Peyer's patch (tissue), 4 donors: ENCODE measurements at regions not wholly inside any gene's neighbourhood (a gene's known extent, or its start where the extent isn't known, plus 50 kb on each side); places are given as distances from the start of the nearest gene placed in this dataset.

Experiments used
- DNase-seq, 3 donors: peaks; one replicate each; pipeline ENCODE4 v3.0.0-alpha.2; 2017 to 2019
- H3K27ac ChIP-seq, 4 donors: fragments of 200-600 bp; sonication (generic); one replicate each; pipeline ENCODE4 v1.5.1; 2016 to 2019
- H3K27me3 ChIP-seq, 2 donors: fragments of 200-600 bp; sonication (generic); one replicate each; pipeline ENCODE4 v1.5.1; 2019
- H3K36me3 ChIP-seq, 3 donors: fragments of 200-600 bp; sonication (generic); one replicate each; pipeline ENCODE4 v1.5.1; 2016 to 2019
- H3K4me1 ChIP-seq, 4 donors: fragments of 200-600 bp; sonication (generic); one replicate each; pipeline ENCODE4 v1.5.1; 2016 to 2019
- H3K4me3 ChIP-seq, 4 donors: fragments of 200-600 bp; sonication (generic); 1 replicate in 3 of 4; 2 replicates in 1 of 4; pipeline ENCODE4 v1.5.1; 2016 to 2019; ENCODE audit warnings: mild to moderate bottlenecking in 1 of 4
- H3K9me3 ChIP-seq, 4 donors: fragments of 200-600 bp; sonication (generic); one replicate each; pipeline ENCODE4 v1.5.1; 2016 to 2019; ENCODE audit warnings: mild to moderate bottlenecking in 1 of 4
- POLR2A ChIP-seq, 2 donors: fragments of 450-650 bp; IDR thresholded peaks; one replicate each; pipeline ENCODE4 v1.5.1; 2017; ENCODE audit warnings: antibody characterized with exemption in 2 of 2, mild to moderate bottlenecking in 2 of 2, moderate library complexity in 2 of 2
- TF ChIP-seq, protein P1 (sequence below), 6 experiments: fragments of 450-650 bp in 4 of 6; fragments of 200-600 bp in 2 of 6; sonication (generic) in 1 of 6; IDR thresholded peaks; one replicate each; pipeline ENCODE4 v1.5.1; 2017 to 2019; ENCODE audit warnings: antibody characterized with exemption in 6 of 6, mild to moderate bottlenecking in 3 of 6, moderate library complexity in 1 of 6

GRCh38 chr10:120650705-120651399, 193.8 kb downstream of the PLPP4 start:
- Histone ChIP-seq H3K27me3 (no peaks in the 10 kb centered on the region), H3K4me3 (no peak overlapping the region), H3K4me1 (no peaks in the 10 kb centered on the region), H3K27ac (no peak overlapping the region), H3K36me3 (no peaks in the 10 kb centered on the region), H3K9me3 (no peaks in the 10 kb centered on the region)
- no peak for TF ChIP-seq POLR2A (IDR thresholded peaks at IDR 0.05)
- TF ChIP-seq, protein P1, sequence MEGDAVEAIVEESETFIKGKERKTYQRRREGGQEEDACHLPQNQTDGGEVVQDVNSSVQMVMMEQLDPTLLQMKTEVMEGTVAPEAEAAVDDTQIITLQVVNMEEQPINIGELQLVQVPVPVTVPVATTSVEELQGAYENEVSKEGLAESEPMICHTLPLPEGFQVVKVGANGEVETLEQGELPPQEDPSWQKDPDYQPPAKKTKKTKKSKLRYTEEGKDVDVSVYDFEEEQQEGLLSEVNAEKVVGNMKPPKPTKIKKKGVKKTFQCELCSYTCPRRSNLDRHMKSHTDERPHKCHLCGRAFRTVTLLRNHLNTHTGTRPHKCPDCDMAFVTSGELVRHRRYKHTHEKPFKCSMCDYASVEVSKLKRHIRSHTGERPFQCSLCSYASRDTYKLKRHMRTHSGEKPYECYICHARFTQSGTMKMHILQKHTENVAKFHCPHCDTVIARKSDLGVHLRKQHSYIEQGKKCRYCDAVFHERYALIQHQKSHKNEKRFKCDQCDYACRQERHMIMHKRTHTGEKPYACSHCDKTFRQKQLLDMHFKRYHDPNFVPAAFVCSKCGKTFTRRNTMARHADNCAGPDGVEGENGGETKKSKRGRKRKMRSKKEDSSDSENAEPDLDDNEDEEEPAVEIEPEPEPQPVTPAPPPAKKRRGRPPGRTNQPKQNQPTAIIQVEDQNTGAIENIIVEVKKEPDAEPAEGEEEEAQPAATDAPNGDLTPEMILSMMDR (IDR thresholded peaks at IDR 0.05) = no peak
- DNase-seq = no peak

DNA sequence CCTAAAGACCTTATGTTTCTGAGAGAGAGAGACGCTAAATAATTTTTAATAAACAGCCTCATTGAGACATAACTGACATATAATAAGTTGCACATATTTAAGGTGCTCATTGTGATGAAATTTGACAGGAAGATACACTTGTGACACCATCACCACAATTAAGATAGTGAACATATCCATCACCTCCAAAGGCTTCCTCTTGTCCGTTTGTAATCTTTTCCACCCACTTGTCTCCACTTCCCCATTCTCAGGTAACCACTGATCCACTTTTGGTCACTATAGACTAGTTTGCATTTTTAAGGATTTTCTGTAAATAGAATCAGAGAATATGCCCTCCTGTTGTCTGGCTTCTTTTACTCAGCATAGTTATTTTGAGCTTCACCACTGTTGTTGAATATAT, 195.1 kb upstream of the WDR11 start:
- no peak for TF ChIP-seq POLR2A (IDR thresholded peaks at IDR 0.05)
- TF ChIP-seq, protein P1 (IDR thresholded peaks at IDR 0.05) = no peak
- H3K9me3 ChIP-seq = no peaks in the 10 kb centered on the region
- no peaks in the 10 kb centered on the region for H3K27me3 ChIP-seq
- no peak for DNase-seq
- no peaks in the 10 kb centered on the region for H3K4me1 ChIP-seq
- H3K4me3 ChIP-seq = no peak overlapping the region
- no peaks in the 10 kb centered on the region for H3K36me3 ChIP-seq
- H3K27ac ChIP-seq = no peak overlapping the region

DNA sequence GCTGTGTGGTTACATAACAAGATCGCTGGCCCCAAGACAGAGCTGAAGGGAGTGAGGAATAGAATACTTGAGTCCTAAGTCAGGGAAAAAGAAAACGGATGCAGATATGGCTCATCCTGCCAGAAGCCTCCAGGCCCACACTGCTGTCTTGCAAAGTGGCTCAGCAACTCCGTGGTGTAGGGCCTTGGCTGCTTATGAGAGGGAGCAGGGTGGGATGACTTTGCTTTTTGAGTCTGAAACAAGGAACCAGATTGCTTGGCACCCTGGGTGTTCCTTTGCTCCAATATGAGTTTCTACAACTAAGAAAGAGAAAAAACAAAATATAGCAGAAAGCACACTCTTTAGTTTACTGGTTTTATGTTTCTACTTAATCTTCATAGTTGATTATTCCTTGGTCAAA, 193.8 kb upstream of the WDR11 start:
- H3K4me1 ChIP-seq = no peaks in the 10 kb centered on the region
- H3K9me3 ChIP-seq = no peaks in the 10 kb centered on the region
- no peaks in the 10 kb centered on the region for H3K27me3 ChIP-seq
- no peaks in the 10 kb centered on the region for H3K36me3 ChIP-seq
- DNase-seq = no peak
- no peak overlapping the region for H3K27ac ChIP-seq
- H3K4me3 ChIP-seq = no peak overlapping the region
- TF ChIP-seq, protein P1 (IDR thresholded peaks at IDR 0.05) = no peak
- TF ChIP-seq POLR2A (IDR thresholded peaks at IDR 0.05) = no peak

DNA sequence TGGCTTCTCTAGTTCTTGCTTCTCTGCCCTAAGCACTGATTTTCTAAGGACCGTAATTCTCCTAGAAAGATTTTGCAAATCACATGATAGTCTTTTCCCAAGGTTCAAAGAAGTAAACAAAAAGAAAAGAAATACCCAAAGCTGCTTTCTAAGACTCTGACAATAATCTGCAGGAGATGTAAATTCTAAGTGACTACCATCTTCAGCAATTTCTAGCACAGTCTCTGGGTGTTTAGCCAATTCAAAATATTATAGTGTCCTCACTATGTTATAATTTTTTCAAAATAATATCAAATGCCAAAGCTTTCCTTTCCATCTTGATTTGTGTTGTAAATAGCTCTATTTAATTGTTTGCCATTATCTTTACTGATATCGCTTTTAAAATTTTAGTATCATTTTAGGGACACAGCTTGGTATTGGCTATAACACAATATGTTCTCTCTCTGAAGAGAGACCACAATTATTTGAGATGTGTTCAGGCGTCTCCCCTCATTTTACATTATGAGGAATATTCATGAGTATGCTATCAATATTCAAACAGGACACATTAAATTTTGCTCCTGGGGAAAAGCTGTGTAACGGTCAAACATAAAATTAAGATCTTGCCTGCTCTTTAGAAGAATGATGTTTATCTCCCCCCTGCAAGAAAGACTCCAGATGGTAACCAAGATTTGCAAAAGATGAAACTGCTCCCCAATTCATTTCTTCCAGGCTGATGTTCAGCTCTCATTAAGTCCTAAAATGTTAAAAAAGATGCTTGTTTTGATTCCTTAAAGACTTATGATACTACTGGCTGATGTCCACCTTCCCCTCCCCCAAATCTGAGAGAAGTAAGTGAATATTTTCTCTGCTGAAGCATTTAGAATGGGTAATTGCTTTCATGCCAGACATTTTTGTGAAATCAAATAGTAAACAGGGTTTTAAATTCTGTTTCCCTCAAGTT, 191.9 kb upstream of the WDR11 start:
- Histone ChIP-seq H3K4me3 (no peak overlapping the region), H3K36me3 (no peaks in the 10 kb centered on the region), H3K4me1 (no peaks in the 10 kb centered on the region), H3K27ac (no peak overlapping the region), H3K9me3 (no peaks in the 10 kb centered on the region), H3K27me3 (no peaks in the 10 kb centered on the region)
- no peak for DNase-seq
- TF ChIP-seq, protein P1 (IDR thresholded peaks at IDR 0.05) = no peak
- TF ChIP-seq POLR2A (IDR thresholded peaks at IDR 0.05) = no peak

- Histone ChIP-seq H3K36me3 (no peaks in the 10 kb centered on the region), H3K27me3 (no peaks in the 10 kb centered on the region), H3K4me3 (no peak overlapping the region), H3K27ac (no peak overlapping the region), H3K9me3 (no peaks in the 10 kb centered on the region), H3K4me1 (no peaks in the 10 kb centered on the region)
- TF ChIP-seq, protein P1 (IDR thresholded peaks at IDR 0.05) = no peak
- no peak for TF ChIP-seq POLR2A (IDR thresholded peaks at IDR 0.05)
- no peak for DNase-seq
These were observed 184.9 kb upstream of the WDR11 start for GRCh38 chr10:120666308-120666707.
